CD4-positive, alpha-beta T cell treated with Interleukin-4 for 4 hours (primary cell): ENCODE measurements at regions not wholly inside any gene's neighbourhood (a gene's known extent, or its start where the extent isn't known, plus 50 kb on each side); places are given as distances from the start of the nearest gene placed in this dataset.

ENCODE experiments used
- DNase-seq: peaks from one replicate; pipeline ENCODE4 v3.0.0-alpha.2; 2020

DNA sequence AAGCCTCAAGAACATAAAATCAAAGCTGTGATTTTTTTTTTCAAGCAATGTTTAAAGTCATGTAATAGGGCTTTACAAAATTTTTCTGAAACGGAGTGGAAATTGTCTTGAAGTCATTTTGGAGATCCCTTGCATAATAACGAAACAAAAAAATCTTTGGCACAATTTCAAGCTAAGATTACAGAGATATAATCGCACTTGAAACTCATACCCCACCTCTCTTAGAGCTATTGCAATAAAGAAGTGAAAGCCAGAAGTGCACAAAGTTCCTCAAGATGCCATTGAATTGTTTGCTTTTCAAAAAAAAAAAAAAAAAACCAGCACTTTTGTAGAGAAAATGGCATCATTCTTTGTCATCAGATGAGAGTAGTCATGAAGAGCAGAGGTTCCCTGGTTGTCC is 152.3 kb downstream of the PAX3 start:
- DNase-seq = no peak

DNA sequence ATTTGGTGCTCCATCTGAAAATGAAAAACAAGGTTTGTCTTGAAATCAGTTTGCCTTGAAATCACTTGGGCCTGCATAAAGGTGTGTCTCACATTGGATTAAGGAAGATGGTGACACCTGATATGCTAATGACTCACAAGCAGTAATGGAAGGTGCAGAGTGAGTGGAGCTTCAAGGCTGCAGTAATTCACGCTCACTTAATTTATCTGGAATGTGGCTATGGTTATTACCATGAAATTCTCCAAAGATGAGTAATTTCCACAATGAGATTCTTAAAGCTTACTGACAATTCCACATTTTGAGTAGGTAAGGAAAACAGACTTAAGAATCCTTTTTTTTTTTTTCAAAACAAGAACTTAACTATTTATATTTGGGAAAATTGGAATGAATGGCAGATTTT is 156.8 kb downstream of the PAX3 start:
- no peak for DNase-seq

DNA sequence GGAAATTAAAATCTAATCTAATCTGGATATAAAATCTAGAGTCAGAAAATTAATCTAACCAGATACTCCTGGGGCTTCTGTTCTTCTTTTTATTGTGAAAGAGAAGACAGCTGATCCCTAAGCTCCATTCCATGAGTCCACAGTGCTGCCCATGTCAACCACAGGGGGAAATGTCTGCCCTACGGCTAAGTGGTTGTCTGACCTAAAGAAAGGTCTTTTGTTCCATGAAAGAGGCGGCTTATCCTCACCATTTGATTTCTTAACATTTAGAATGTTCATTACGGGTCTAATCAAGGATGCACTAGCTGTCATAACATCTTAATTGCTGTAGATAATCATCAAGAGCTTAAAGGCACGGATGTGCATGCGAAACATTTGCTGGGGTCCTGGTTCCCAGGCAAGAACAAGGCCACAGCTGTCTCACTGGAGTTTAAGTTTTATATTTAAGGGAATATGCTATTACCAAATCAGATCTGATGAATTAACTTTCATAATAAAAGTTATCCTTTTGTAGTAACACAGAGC is 162.6 kb downstream of the PAX3 start:
- DNase-seq = no peak

DNA sequence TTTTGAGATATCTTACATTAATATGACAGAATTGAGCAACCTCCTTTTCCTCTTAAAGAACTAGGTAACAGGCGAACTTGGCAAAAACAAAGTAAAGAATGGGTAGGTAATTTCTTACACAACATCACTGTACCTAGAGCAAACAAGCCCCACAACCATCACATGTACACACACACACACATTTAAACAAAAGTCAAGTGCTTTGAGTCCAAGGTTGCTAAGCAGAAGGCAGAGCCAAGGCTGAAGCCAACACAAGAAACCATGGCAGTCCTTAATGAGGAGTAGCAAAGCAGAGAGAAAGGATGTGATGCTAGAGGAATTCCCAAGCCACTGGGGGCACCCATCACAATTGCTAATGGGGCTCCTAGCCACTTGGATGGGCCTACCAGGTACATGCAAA is 164.1 kb downstream of the PAX3 start:
- no peak for DNase-seq

DNA sequence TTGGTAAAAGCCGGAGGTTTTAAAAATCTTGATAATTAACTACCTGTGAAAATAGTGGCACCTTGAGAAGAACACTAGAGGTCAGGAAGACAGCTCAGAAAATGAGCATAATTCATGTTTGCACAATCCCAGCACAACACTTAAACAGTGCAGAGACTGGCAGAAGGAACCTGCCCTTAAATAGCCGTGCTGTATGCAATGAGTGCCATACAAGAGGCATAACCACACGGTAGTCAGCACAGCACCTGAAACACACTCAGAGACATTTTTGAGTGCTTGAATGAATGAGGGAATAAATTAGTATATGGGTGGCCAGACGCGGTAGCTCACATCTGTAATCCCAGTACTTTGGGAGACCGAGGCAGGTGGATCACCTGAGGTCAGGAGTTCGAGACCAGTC is 164.9 kb downstream of the PAX3 start:
- DNase-seq = no peak

DNA sequence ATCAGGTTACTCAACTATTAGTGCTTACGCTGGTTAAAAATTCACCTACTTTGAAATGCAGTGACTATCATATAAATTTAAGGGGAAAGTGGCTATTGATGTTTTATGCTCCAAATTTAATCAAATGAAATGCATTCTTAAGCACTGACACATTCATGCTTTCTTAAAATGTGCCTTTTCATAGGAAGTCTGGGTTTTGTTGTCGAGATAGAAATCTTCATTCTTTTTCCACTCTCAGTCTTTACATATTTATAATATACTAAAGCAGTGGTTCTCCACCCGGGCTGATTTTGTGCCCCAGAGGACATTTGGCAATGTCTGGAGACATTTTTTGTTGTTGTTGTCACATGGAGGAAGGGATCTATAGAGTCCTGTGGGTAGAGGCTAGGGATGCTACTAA is 167.9 kb downstream of the PAX3 start:
- no peak for DNase-seq

DNA sequence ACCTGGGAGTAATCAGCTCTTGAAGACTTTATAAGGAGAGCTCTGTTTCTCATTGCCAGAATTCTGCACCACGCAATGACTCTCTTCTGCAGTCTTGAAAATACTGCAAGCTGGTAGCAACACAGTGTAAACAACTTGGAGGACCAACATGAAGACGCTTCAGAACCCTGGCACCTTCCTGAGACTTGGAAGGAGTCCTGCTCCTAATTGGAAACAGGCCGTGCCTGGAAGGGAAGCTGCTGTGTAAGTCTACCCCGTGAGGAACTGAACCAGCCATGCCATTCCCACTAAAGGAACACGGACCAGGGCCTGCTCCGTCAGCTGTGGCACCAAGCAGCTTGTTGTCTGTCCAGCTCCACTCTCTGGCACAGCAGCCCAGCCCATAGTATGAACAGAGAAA is 171.1 kb downstream of the PAX3 start:
- DNase-seq = no peak

DNA sequence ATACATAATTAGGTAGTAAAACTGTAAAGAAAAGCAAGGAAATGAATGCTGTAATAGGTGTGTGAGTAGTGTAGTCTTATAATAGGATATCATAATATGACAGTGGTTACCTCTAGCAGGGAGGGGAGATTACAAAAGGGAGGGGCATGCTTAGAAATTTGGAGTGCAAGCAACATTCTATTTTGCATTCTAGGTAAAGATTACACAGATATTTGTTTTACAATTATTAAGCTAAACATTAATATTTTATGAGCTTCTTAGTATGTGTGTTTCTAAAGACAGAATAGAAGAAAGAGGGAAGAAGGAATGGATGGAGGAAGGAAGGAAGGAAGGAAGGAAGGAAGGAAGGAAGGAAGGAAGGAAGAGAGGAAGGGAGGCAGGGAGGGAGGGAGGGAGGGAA is 177.9 kb downstream of the PAX3 start:
- DNase-seq = no peak

DNA sequence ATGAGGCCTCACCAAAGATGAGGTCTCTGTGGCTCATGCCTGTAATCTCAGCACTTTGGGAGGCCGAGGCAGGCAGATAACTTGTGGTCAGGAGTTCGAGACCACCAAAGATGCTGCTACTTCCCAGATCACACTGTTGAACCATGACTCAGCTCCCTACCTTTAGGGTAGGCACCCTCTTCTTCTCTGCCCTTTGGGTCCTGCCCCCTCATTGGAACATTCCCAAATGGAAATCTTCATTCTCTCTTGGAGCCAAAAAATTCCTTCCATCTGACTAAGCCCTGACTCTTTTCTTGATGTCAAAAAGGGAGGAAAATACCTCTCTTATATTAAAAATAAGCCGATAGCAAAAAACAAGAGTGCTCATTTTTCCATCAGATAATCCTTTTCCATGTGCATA is 183.5 kb downstream of the PAX3 start:
- DNase-seq = no peak

DNA sequence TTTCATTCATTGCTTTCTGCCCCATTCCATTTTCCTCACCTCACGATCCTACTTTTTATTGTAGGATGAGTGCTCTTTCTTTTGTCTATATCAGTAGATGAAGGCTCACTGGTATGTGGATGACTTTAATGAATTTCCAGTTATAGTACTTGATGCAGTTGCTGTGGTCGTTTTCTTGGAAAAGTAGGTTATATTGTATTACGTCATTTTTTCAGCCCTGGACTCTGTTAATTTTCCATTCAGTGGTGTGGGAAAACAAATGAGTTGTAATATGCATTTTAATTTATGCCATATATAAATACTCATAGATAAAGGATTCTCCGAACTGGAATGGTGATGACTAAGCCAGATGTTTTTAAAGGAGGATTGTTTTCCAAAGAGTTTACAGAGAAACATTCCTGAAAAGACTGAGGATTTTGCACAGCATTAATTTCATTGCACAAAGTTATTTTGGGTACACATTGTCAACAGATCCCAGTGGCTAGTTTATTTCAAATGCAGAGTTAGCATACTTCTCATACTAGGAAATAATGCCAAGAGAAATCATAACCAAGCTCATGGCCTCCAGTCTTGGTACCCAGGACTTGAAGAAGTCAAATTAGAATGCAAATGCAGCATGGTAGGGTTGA is 189.7 kb downstream of the PAX3 start:
- no peak for DNase-seq

DNA sequence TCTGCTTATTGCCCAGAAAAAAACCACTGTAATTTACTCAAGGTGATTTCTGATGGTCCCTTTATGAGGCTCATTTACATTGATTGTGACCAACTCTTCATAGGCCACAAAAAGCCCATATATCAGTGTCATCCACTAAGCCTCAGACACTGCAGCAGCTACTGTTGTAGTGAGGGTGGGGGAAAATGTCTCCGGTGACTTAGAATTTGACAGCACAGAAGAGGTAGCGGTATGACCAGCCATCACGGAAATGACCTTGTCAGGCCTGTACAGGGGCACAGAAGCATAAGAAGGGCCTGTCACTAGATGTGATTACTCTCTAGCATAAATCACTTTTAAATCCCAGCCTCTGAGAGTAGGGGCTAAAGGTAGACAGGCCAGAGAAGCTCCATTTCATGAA is 190.3 kb downstream of the PAX3 start:
- DNase-seq = no peak

DNA sequence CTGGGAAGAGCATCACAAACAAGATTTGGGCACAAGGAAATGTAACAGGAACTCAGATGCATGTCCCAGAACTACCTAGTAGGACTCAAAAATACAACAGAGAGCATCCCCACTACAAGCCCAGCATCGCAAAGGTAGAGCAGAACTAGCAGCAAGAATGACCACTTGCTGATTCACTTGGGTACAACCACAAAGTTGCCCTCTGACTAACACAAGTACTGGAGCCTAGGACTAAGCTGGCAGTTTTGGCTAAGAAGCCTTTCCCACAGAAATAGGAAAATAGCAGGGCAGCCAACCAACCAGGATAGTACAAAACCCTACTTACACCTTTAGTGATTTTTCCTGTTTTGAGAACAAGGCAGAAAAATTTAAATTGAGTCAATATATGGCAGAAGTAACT is 193.8 kb downstream of the PAX3 start:
- DNase-seq = no peak

DNA sequence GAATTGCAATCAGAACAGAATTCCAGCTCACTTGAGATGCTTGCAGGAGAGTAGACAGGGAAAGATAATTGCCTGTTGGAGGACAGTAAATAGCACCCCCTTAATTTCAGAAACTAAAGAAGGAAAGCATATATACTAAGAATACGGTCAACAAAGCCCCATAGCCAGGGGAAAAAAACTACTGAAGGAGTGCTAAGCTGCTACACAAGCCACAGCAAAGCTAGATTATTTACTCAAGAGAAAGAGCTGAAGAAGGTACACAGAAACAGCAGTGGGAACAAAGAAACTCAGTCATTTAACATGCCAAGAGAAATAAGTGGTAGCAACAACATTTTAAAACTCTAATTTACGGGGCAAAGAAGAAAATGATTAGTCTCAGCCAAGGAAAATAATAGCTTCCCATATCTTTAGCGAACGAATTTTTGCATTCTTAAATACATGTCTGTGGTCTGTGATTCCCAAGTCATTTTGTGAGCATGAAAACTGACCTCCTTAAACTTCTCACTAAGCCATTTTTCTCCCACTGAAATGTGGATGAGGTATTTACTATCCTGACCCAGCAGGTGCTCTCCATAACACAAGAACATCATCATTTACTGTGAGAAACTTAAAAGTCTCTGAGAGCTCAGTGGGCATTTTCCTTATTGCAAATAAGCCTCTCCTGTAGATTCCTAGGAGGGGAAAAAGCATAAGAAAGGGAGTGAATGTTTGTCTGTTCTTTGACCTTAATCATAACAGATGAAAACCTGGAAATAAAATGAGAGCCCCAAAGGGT is 196.0 kb downstream of the PAX3 start:
- no peak for DNase-seq

DNA sequence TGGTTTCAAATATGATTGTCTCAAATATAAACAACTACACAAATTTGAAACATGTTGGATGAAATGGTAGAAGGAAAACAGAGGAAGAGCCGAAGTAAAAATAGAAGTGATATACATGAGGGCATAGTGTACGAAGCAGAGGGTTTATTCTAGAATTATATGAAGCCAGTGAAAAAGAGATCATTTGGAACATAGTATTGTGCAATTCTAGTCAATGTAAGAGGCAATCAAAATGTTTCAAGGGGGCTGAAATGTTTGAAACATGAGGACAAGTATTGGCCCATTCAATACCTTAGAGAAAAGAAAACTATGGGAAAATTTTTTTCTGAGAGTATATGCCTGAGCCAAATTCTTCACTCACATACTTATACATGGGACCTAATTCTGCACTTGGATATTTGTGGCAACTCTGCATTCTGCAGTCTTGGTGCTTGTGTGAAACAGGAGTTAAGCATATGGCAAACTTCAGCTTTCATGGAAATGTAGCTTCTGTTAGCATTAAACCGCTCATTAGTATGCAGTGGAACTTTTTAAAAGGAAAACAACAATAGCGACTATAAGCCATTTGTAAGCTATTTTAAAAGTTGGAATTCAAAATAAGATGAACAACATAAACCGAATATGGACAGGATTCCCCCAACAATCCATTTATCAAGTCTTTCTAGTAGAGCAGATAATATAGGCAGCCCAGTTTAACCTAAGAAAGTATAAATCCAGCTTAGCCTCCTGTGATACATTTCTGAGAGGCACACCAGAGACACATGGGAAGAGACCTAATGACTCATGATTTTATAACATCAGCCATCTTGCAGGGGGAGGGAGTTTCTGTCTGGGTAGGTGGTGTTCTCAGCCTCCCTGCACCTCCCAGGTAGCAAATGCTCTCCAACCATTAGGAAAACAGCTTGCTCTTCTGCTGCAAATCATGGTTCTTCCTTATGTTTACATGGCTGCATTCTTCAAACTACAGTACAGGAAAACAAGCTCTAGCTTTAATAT is 197.8 kb downstream of the PAX3 start:
- DNase-seq = no peak

DNA sequence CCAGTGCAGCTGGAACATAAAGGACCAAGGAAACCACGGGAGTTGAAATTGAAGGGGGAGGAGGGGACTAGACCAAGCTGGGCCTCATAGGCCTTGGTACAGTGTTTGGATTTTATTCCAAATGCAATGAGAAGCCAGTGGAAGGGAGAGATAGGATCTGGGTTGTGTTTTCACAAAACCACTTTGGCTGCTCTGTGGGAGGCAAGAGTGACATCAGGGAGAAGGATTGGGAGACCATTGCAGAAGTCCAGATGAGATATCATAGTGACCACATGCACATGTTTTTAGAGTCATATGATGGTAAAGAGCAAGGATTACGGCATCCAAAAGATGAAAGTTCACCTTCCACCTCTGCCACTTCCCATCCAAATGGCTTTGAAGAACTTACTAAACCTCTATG is 210.2 kb downstream of the PAX3 start:
- DNase-seq = no peak

DNA sequence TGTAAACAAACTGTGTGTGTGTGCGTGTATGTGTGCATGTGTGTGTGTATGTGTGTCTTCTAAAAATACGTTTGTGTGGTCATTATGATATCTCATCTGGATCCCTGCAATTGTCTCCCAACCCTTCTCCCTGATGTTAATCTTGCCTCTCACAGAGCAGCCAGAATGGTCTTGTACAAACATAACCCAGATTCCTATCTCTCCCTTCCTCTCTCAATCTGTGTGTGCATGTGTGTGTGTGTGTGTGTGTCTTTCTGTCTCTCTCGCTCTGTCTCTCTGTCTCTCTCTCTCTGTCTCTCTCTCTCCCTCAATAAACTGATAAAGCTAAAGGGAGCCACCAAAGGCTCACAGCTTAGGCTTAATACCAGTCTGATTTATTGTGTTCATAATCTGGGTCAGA is 210.8 kb downstream of the PAX3 start:
- no peak for DNase-seq

DNA sequence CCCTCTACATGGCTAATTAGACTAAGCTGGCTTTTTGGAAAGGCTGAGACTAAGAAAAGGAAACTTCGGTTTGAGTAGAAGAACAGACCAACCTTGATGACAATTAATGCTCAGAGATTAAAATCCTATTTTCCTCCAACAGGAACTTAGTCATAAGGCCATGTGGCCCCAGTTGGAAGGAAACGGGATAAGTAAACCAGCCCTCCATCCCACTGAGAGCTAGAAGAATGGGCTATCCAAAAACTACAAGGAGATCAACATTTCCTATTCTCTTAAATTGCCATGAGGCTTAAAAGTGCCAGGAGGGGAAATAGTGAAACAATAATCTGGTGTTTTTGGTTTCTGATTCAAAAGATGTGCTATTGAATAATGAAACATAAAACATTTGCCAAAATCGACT is 216.6 kb downstream of the PAX3 start:
- DNase-seq = no peak

DNA sequence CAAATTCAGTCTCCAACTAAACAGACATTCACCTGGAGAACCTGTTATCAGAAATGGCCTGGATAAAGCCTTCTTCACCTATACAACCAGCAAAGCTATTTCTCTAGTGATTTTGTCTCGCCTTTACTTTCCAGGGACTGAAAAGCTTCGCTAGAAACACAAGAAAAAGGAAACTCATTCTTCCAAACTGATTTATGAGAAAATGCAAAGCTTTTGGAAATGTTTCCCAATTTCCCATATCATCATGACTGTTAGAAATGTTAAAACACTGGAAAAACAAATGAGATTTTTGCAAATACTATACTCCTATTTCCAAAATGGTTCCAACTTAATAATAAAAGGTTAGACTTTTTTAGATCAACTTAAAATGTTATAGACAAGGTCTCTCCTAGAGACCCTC is 218.7 kb downstream of the PAX3 start:
- DNase-seq = no peak

DNA sequence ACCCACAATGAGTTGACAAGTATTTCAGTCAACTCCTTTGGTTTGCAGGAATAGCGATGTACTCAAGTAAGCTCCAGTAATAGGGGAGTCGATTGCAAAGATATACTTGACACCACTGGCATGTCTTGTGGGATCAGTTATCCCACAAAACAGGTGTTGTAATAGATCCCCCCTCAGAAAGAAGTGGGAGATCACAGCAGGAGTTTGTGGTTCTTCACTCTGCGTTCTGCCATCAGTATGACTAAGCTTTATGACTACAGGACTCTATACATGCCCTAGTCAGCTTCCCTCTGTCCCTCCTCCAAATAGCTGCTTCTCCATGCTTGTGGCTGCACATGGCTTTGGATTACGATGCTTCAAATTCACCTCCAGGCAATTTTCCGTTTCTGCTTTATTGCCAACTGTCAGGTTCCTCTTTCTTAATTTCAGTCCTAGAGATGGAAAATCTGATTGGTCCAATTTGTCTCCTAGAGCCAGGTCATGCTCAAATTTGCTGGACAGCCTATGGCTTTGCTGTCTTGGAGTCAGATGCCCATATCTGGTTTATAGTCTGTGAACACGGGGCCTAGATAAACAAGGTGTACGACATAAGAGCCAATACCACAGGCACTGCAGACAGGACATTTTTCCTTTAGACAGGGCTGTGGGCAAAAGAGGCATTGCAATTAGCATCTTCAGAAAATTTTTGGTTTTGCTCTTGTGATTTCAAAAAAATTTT is 221.7 kb downstream of the PAX3 start:
- DNase-seq = no peak

DNA sequence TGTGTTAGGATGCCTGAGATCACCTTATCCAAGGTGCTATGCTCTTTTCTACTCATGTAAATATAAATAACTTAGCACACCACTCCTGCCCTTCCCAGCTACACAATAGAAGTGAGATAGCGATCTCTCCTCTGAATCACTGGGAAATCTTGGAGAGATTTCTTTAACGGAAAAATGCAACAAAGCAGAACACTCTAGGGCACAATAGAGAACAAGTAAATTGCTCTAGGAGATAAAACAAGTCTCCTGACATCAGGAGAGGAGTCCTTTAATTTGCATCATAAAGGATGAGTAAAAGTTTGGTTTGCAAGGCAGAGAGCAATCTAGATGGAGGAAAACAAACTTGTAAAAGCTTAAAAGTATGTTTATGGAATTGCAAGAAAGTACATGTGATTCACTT is 224.1 kb downstream of the PAX3 start:
- no peak for DNase-seq

DNA sequence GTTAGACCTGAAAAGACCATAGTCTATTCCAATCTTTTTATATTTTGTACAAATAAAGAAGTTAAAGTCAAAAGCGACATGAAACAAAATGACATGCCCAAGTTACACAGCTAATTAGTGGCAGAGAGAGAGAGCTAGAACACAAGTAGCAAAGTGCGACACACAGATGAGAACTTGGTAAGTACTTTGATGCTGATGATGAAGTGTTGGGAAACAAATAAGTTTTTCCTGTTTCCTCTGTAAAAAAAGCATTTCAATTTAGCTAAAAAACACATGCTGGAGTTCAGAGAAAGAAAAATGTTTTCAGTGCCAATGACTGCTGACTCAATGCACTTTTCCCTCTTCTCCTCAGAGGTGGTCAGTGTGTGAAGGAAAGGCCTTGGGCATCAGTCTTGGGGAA is 226.9 kb downstream of the PAX3 start:
- DNase-seq = no peak

DNA sequence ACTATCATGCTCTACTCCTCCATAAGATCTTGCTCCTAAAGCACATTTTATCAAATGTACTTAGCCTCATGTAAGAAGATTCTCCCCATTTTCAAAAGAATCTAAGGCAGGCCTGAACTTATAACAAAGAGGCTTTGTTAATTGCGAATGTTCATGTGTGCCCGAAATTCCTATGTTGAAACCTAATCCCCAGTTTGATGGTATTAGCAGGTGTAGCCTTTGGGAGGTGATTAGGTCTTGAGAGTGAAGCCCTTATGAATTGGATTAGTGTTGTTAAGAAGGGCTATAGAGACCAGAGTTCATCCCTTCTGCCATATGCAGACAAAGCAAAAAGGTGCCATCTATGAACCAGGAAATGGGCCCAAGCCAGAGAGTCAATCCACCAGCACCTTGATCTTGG is 234.5 kb downstream of the PAX3 start:
- DNase-seq = no peak
